OCI-LY7 (cell line): ENCODE measurements at regions not wholly inside any gene's neighbourhood (a gene's known extent, or its start where the extent isn't known, plus 50 kb on each side); places are given as distances from the start of the nearest gene placed in this dataset.

Experiments
- EZH2phosphoT487 ChIP-seq: fragments of 200-600 bp; sonication (generic); IDR thresholded peaks from 2 replicates; pipeline ENCODE4 v1.6.1; 2018; ENCODE audit warnings: low read depth, borderline replicate concordance, mild to moderate bottlenecking, mixed run types, antibody characterized with exemption, low read length, moderate library complexity, mixed read lengths
- TF ChIP-seq, protein P1 (sequence below): fragments of 200-600 bp; sonication (generic); conservative IDR thresholded peaks from 2 replicates; pipeline ENCODE4 v1.5.1; 2014; ENCODE audit warnings: mild to moderate bottlenecking, antibody characterized with exemption, low read length, moderate library complexity, mixed read lengths

DNA sequence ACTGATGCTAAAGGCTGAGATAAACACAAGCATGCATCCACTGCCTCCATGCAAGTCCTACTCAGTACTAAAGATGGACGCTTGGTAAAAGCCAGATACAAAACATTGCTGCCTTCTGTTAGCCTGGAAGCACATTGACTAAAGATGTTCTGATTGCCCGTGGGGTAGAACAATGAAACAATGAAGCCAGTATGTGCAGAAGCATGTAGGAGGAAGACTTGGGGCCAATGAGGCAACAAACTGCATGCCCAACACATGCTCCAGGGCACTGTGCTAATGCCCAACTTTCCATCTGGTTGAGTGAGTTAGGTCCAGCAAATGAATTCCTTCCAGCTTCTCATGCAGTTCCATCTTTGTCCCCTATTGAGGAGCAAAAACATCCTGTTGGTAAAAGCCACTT lies 1245.5 kb downstream of the GATA3 start:
- TF ChIP-seq, protein P1, sequence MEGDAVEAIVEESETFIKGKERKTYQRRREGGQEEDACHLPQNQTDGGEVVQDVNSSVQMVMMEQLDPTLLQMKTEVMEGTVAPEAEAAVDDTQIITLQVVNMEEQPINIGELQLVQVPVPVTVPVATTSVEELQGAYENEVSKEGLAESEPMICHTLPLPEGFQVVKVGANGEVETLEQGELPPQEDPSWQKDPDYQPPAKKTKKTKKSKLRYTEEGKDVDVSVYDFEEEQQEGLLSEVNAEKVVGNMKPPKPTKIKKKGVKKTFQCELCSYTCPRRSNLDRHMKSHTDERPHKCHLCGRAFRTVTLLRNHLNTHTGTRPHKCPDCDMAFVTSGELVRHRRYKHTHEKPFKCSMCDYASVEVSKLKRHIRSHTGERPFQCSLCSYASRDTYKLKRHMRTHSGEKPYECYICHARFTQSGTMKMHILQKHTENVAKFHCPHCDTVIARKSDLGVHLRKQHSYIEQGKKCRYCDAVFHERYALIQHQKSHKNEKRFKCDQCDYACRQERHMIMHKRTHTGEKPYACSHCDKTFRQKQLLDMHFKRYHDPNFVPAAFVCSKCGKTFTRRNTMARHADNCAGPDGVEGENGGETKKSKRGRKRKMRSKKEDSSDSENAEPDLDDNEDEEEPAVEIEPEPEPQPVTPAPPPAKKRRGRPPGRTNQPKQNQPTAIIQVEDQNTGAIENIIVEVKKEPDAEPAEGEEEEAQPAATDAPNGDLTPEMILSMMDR: no peak
- TF ChIP-seq EZH2phosphoT487: no peak
